Superior temporal gyrus (tissue), 1 donor: ENCODE measurements at regions not wholly inside any gene's neighbourhood (a gene's known extent, or its start where the extent isn't known, plus 50 kb on each side); places are given as distances from the start of the nearest gene placed in this dataset.
"Not testable (repeated sequence)": the region's sequence is repeated elsewhere in the genome, so short reads cannot be mapped to it uniquely, and the experiment has no call there.

Experiments
- DNase-seq: peaks from one replicate; pipeline ENCODE4 v3.0.0-alpha.2; 2016; ENCODE audit errors: extremely low spot score

DNA sequence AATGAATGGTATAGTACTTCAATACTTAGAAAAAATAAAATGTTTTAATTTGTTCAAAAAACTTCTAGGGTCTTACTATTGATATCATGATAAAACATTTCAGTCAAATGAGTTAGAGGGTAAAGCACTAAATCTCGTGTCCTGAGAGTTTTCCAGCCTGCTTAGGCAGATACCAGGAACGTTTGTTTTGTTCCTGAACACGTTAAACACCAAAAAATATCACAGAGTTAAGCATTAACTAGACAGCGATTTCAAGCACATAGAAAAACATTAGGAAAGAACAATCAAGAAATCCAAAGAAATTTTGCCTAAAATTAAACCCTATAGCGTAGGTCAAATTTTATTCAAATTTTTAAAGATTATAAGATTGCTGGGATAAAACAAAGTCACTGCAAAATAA is 204.6 kb upstream of the AGR3 start:
- DNase-seq: no peak

DNA sequence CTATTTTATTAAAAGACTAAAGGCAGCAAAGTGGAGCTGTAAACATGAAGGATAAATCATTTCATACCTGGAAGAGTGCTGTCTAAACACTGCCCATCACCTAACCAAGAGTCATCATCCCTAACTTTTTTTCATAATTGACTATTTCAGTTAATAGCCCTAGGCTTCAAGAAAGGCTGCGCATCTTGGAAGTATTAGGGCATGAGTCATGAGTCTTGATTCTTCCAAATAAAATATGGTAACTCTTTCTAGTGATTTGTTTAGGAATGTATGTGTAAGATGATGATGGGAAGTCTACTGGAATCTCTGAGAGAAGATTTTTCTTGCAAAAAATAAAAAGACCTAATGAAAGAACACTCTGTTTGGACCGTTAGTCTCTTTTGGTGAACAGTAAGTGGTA is 207.7 kb upstream of the AHR start:
- no peak for DNase-seq

DNA sequence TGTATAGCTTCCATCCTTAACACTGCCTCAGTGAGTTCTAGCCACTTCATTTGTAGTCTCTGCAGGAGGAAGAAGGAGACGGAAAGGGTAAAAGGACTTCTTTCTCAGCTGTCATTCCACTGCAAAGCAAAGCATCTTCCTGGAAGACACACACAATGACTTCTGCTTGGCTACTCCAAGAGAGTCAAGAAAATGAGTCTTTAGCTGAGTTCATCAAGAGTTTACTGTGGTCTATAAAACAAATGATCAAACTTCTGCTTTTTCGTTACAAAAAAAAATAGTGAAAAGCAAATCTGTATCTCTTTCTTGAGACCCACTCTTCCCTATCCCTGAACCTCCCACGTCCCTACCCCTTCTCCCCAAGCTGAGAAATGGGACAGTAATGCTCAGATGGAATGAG is 205.0 kb upstream of the AHR start:
- no peak for DNase-seq

DNA sequence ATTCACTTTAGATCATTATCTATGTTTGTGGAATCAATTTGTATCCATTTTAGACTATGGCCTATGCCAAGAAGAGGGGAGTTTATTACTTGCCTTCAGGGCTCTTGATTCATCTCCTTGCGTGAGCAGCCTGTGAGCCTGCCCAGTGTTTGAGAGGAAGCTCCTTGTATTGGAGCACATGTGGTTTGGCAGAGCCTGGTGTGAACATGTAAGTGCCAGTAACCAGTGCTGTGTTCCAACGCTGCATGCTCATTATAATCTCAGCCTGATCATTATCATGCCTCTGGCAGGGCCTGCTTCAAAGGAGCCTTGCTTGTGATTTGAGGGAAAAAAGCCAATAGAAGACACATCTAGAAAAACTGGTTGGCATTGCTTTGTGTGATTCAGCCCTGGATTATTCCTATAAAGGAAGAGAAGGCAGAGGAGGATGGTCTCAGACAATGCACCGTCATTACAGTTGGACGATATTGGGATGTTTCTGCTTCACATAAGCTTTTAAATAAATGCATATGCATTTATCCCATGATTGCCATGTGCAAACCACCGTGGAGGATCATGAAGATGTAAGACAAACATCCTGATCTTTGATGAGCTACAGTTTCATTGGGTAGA is 203.4 kb upstream of the AHR start:
- no peak for DNase-seq

DNA sequence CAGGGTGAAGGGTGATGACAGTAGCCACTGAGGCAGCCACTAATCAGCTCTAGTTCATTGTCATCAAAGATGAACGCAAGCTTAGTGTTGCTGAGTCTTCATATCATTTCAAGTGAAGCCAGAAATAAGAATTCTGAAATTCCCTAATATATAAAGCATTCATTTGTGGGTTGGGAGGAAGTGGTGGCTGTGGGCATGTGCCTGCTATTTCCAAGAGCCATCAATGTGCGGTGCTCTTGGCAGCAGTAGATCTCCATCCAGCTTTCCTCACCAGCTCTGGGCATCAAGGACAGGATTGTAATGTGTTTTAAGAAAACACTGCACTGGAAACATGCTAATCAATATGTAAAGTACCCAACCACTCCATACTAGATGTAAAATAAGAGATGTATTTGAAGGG is 202.5 kb upstream of the AHR start:
- no peak for DNase-seq

DNA sequence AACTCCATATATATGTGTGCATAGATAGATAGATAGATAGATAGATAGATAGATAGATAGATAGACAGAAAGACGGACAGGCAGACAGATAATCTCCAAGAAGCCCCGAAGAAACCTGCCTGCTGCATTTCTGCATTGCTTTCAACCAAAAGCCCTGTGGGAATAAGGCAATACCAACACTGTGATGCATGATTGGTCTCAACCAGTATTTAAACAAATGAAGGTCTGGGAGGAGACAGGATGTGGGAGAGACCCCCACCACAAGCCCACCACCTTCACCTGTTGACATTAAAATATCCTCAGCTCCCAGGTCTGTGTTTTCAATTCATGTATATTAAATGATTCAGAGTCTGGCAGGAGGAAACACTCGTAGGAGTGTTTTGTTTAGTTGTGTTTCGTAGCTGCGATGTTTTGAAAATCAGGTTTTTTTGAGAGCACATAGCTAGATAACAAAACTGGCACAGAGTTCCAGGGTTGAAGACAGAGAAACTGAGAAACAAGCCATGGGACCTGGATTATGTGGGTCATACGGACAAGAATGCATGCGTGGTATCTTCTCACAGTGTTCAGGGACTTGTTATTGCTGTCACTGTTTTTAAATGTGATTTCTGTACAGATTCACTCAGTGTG is 200.7 kb upstream of the AHR start:
- no peak for DNase-seq

DNA sequence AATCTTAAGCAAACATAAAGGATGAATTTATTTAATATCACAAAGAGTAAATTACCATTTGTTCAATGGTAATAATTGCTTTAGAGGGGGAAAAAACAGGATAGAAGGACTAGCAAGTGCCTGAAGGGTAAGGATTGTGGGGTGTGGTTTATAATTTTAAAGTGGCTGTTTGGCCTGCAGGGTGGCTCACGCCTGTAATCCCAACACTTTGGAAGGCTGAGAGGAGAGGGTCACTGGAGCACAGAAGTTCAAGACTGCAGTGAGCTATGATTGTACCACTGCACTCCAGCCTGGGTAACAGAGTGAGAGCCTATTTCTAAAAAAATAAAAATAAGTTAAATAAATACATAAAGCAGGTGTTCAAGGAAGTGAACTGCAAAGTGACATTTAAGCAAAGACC is 199.9 kb upstream of the AHR start:
- DNase-seq: no peak

DNA sequence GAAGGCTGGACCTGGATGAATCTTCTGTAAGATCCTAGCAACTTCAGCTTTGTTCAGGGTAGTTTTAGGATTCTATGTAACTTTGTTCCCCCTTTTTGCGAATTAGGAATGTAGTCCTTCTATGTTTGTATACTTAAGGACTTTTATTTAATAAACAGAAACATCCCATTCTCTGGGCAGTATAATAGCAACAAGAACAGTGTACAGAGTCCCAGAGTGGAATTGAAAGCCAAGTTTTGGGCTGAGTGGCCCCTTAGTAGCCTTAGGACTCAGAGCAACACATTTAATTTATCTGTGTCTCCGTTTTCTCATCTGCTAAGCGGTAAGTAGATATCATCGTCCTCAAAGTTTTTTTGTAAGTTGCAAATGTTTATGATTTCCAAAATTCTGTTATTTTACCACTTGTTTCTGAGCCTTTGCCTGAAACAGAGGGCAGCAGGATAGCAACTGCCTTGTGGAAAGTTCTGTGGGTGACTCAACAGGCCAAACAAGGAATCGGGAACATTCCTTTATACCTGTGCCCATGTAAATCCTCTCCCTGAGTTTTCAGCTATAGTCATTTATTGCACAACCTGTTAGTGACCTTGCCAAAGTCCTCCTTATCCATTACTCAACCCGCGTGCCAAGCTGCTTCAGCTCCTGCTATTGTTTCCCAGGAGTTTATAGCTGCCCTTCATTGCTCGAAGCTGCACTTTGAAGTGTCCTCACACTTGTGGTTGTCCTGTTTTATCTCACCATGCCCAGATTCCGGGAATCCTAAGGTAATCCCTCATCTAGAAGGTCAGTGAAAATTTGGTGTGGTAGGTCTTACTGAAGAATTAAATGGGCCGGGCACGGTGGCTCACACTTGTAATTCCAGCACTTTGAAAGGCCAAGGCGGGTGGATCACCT is 199.1 kb upstream of the AHR start:
- no peak for DNase-seq

DNA sequence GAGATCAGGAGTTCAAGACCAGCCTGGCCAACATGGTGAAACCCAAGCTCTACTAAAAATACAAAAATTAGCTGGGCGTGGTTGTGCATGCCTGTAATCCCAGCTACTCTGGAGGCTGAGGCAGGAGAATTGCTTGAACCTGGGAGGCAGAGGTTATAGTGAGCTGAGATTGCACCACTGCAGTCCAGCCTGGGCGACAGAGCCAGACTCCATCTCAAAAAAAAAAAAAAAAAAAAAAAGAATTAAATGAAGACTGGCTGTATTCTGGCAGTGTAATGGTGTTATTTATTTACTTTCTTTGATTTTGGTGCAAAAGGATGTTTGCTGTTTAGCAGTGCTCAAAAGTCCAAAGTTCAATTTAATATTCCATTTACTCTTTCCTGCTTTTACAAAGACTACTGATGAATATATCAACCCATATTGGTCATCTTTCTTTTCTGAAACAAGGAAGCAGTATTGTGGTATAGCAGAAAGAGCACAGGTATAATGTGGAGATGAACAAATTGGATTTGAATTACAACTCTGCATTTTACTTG is 198.4 kb upstream of the AHR start:
- not testable (repeated sequence) for DNase-seq

DNA sequence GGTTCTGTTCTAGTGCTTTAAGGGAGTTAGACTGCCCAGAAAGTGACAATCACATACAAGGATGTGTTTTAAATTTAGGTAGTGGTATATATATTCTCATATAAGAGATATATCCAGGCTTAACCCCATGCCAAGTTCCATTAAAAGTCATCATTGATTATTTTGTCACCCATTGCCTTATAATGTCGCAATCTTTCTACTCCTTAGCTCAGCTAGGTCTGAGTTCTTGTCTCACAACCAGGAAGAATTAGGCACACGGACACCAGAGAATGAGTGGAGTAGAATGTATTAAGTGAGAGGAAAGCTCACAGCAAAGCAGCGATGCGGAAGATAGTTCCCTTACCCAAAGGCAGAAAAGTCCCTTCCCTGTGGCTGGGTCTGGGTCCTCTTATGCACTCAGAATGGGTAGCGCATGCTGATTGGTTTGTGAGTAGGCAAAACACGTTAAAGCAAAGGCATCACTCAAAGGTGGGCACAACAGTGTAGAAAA is 197.2 kb upstream of the AHR start:
- DNase-seq: no peak

DNA sequence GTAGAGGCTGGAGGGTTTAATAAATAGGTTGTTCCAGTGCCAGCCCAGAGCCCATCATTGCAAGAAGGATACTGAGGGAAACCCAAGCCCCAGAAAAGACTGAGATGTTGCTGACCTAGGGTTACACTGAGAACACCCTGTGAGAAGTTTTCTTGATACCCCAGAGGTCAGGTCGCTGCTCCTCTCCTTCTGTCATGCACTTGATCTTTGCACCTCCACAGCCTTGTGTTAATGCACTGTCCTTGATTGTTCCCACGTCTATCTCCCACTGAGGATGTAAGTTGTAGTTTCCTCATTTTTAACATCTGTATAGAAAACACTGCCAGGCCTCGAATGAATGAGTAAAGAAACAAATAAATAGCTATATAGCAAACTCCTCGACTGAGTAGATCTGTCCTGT is 195.3 kb upstream of the AHR start:
- no peak for DNase-seq

DNA sequence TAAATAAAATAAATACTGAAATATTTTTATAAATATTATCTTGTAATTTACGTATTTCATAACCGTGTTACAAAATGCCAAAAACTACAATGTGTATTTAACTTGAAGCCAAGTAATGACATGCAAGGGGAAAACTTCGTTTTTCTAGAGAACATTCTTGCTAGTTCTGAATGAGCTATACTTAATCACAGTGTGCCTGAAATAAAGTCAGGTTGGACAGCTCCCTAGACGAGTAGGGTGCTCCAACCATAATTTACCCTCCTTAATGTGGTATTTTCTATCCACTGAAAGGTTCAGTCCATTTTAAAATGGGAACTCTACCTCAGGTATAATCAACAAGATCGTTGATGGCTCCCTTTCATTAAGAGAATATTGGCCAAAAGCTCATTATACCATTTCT is 194.5 kb upstream of the AHR start:
- no peak for DNase-seq

DNA sequence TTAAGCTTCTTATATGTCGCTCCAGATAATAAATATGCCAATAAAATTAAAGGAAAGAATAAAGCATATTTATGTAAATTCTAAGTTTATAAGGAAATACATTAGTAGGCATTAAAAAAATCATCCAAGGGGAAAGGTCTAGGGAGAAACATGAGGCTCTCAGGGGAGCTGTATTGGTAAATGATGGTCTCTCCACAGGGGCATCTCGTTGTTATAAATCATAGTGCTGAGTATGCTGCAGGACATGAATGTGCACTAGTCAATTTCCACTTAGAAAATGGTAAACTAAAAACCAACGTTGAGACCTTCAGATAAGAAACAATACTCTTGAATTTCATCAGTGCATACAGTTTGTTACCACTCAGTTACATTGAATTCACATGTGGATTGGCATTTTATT is 194.0 kb upstream of the AHR start:
- DNase-seq: no peak

DNA sequence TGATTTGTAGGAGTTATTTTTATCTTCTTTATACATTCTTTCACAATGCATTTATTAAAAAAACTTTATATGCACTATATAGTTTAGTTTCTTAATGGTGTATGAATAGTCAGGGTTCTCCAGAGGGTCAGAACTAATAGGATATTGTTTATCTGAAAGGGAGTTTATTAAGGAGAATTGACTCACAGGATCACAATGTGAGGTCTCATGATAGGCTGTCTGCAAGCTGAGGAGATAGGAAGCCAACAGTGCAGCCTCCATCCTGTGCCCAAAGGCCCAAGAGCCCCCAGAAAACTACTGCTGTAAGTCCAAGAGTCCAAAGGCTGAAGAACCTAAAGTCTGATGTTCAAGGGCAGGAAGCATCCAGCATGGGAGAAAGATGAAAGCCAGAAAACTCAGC is 192.8 kb upstream of the AHR start:
- DNase-seq: no peak

DNA sequence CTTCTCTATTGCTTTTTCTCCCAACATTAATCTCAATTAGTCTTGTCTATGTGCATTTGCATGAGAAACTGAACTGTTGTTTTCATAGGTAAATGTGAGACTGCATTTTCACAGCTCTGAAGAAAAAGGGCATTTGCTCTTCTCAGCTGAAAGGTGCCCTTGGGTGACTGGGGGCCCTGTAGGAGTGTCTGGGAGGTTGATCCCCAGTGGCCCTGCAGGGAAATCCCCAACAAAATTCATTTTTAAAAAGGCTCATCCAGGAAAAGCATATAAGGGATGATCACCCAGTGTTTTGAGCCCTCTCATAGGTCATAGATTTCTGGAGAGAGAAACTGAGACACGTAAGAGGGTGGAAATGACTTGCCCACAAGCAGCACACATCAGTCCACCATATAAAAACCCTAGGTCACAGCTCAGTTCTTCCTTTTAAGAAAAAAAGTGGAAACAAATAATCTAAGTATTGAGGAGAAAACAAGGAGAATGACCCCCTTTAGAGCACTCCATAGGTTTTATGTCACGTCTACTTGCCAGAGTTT is 190.3 kb upstream of the AHR start:
- no peak for DNase-seq

DNA sequence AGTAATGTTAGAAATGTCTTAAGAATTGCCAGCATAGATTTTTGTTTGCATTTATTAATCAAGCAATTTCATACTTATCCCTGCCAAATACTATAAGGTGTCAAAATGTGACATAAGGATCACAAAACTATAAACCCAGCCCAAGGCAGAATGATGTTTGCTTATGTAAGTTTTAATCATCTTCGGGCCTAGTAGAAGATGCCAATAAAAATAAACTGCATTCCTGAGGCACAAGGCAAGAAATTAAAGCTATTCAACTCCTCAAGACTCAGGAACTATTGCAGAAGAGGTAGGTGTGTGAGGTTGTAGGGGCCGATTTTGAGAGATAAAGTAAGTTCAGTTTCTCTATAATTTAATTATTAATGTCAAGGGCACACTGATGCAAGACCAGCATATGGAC is 189.4 kb upstream of the AHR start:
- no peak for DNase-seq

DNA sequence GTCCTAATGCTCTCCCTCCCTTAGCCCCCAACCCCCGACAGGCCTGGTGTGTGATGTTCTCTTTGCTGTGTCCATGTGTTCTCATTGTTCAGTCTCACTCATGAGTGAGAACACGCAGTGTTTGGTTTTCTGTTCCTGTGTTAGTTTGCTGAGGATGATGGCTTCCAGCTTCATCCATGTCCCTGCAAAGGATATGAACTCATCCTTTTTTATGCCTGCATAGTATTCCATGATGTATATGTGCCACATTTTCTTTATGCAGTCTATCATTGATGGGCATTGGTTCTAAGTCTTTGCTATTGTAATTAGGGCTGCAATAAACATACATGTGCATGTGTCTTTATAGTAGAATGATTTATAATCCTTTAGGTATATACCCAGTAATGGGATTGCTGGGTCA is 184.7 kb upstream of the AHR start:
- DNase-seq: not testable (repeated sequence)

DNA sequence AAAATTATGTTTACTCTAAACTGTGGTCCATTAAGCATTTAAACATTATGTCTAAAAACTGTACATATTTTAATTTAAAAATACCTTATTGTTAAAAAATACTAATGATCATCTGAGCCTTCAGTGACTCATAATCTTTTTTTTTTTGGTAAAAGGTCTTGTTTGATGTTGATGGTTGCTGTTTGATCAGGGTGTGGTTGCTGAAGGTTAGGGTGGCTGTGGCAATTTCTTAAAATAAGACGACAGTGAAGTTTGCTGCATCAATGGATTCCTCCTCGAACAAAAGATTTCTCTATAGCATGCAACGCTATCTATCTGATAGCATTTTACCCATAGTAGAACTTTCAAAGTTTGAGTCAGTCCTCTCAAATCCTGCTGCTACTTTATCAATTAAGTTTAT is 180.0 kb upstream of the AHR start:
- DNase-seq: no peak

DNA sequence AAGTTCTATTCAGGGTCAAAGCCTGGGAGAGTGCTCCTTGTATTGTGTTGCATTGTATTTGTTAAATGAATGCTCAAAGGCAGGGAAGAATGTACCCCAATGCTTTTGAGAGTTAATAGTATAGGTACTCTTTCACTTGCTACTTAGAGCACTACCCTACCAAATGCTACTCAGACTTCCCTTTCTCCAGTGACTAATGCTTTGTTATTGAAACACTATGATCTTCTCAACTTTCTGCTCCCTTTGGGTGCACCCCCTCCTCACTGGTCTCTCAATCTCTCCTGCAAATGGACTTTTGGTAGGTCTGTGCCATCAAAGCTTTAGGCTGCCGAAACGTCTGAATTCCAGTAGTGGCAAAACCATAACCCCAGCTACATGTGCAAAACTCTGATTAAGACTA is 177.7 kb upstream of the AHR start:
- no peak for DNase-seq

DNA sequence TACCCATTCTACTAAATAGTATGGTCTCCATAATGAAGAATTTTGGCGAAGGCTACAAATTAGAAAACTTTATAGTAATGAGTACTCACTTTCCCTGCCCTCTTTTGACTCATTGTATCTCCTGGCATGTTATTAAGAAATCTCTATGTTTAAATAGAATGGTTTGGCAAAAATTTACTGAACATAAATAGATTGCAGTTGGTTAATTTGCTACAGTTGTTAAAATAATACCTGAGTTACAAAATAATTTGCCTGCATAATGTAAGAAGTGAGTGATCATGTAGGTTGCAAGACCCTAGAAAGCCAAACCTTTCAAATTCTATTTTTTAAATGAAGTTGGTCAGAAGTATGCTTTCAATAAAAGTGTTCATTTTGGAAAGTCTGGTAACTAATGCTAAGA is 176.8 kb upstream of the AHR start:
- DNase-seq: no peak

DNA sequence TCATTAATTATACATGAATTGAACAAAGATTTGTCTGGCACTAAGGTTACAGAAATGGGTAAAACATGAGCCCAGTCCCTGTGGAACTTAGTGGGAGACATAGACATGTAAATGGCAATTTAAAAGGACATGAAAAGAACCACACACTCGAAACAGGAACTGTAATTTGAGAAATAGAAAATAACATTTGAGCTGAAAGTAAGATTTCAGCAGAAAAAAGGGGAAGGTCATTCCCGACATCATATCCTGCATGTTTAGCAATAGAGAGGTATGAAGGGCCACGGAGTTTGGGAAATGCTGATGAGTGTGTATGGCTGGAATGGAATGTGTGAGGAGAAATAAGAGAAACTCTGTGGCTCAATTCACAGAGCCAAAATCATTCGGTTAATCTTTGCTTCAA is 175.4 kb upstream of the AHR start:
- DNase-seq: no peak
